ENCODE measurements at regions not wholly inside any gene's neighbourhood (a gene's known extent, or its start where the extent isn't known, plus 50 kb on each side); places are given as distances from the start of the nearest gene placed in this dataset.
A peak's percentile ranks its signal among the peaks of the same experiment; 100 is the strongest.

DNA sequence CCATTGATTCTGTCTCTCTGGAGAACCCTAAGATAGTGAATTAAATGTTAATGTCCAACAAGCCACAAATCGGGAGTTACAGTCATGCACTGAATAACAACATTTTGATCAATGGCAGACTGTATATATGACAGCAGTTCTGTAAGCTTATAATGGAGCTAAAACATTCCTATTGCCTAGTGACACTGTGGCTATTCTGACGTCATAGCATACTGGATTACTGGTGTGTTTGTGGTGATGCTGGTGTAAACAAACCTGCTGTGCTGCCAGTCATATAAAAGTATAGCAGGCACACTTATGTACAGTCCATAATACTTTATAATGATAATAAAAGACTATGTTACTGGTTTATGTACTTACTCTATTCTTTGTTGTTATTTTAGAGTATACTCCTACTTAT, 56.7 kb upstream of the BICD1 start:
- Histone ChIP-seq H3K4me3 (no peak overlapping the region), H3K36me3 (ENCODE audit: low read depth) (no peaks in the 10 kb centered on the region), H3K4me1 (ENCODE audit: low read depth) (no peaks in the 10 kb centered on the region), H3K9me3 (peaks cover under 1% of the 10 kb centered on the region)
- intact Hi-C loops (cut with DNase I, micrococcal nuclease) = no loop called here
- DNase-seq (no peak), ATAC-seq (peak; percentile 15)
- TF ChIP-seq, protein P1, sequence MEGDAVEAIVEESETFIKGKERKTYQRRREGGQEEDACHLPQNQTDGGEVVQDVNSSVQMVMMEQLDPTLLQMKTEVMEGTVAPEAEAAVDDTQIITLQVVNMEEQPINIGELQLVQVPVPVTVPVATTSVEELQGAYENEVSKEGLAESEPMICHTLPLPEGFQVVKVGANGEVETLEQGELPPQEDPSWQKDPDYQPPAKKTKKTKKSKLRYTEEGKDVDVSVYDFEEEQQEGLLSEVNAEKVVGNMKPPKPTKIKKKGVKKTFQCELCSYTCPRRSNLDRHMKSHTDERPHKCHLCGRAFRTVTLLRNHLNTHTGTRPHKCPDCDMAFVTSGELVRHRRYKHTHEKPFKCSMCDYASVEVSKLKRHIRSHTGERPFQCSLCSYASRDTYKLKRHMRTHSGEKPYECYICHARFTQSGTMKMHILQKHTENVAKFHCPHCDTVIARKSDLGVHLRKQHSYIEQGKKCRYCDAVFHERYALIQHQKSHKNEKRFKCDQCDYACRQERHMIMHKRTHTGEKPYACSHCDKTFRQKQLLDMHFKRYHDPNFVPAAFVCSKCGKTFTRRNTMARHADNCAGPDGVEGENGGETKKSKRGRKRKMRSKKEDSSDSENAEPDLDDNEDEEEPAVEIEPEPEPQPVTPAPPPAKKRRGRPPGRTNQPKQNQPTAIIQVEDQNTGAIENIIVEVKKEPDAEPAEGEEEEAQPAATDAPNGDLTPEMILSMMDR (IDR thresholded peaks at IDR 0.05) = no peak

DNA sequence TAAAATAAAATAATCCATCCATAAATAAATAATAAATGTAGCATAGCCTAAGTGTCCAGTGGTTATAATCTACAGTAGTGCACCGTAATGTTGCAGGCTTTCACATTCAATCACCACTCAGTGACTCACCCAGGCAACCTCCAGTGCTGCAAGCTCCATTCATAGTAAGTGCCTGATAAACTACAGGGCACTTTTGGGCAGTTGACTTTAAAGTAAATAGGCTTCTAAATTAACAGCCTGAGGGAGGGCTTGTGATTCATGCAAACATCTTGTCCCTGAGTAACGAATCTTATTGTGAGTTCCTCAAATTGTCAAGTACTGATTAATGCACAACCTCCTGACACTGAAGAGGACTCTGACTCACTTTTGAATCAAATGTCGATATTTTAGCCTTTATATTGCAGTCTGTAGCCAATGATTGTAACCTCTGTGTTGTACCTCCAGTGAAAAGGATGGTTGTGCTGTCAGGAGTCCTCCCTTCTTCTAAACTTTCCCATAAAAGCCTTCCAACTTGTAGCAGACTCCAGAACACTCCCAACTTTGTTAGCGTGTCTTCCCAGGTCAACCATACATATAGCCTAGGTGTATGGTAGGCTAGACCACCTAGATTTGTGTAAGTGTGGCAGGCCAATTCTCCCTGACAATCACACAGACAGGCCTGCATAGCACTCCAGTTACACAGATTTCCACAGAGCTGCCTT, 55.0 kb upstream of the BICD1 start:
- Histone ChIP-seq H3K4me3 (no peak overlapping the region), H3K4me1 (ENCODE audit: low read depth) (no peaks in the 10 kb centered on the region), H3K9me3 (no peaks in the 10 kb centered on the region), H3K36me3 (ENCODE audit: low read depth) (no peaks in the 10 kb centered on the region)
- intact Hi-C loops (cut with DNase I, micrococcal nuclease) = no loop called here
- no peak for DNase-seq
- TF ChIP-seq, protein P1 (IDR thresholded peaks at IDR 0.05) = no peak
- peak; percentile 33 for ATAC-seq

DNA sequence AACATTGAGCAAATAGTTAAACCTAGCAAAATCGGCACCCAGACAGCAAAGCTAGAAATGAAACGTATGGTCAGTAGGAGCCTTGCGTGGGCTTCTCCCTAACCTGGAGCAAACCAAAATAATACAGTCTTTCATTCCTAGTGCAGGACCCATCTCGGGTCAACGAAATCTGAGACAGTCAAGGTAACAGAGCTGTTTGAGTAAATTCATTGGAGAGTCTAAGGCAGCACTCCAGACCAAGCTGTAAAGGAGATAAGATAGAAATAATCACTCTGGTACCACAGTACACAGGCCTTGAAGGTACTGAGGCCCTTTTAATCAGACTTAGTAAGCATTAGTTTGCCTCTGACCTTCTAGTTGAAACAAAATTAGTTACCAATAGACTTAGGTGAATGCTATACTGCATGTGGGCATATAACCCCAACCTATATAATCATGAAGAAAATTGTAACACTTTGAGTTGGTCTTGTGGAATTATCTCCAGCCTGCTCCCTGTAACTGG, 54.4 kb upstream of the BICD1 start:
- TF ChIP-seq, protein P1 (IDR thresholded peaks at IDR 0.05) = no peak
- intact Hi-C loops (cut with DNase I, micrococcal nuclease) = no loop called here
- ATAC-seq (no peak), DNase-seq (no peak)
- Histone ChIP-seq H3K36me3 (ENCODE audit: low read depth) (no peaks in the 10 kb centered on the region), H3K4me3 (no peak overlapping the region), H3K9me3 (no peaks in the 10 kb centered on the region), H3K4me1 (ENCODE audit: low read depth) (no peaks in the 10 kb centered on the region)

- Histone ChIP-seq H3K4me3 (no peak overlapping the region), H3K4me1 (ENCODE audit: low read depth) (no peaks in the 10 kb centered on the region), H3K36me3 (ENCODE audit: low read depth) (no peaks in the 10 kb centered on the region), H3K9me3 (no peaks in the 10 kb centered on the region)
- ATAC-seq (no peak), DNase-seq (no peak)
- intact Hi-C loops (cut with DNase I, micrococcal nuclease) = no loop called here
- TF ChIP-seq, protein P1 (IDR thresholded peaks at IDR 0.05) = no peak
Observed at GRCh38 chr12:32053881-32054624, 52.6 kb upstream of the BICD1 start.

Data from mucosa of descending colon (tissue), 3 donors.